ENCODE measurements at regions not wholly inside any gene's neighbourhood (a gene's known extent, or its start where the extent isn't known, plus 50 kb on each side); places are given as distances from the start of the nearest gene placed in this dataset.

DNA sequence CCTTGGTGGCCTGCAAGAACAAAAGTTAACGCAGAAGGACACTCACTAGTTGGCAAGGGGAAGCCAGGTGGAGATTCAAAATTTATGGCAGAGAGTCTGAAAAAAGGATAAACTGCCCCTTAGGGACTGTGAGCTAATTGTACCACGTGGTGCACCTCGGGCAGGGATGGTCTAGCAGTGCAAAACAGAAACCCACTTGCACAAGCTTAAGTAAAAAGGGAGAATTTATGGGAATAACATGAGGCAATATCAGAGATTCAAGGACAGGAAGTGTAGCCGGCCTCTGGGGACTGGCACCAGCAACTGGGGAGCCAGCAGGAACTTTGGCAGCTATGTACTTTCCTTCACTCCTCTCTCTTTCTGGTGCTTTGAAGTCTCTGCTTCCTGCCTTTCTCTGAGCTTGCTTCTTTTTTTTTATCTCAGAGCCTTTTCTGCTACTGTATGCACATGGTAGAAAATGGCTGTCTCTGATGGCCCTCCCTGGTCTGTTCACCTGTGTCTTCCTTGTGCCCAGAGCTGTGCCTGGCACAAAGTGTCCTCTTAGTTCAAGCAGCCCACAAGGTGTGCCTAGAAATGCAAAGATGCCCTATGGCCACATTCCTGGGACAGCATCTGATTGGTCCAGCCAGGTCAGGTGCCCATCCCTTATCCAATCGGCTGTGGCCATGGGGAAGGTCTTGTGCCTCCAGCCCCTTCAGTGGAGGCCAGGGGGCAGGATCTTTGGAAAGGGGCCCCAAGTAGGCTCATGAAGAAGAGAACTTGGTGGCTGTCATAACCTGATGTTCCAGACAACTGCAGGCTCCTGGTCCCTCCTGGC, 114.8 kb upstream of the ATP6AP2 start:
- TF ChIP-seq, protein P1, sequence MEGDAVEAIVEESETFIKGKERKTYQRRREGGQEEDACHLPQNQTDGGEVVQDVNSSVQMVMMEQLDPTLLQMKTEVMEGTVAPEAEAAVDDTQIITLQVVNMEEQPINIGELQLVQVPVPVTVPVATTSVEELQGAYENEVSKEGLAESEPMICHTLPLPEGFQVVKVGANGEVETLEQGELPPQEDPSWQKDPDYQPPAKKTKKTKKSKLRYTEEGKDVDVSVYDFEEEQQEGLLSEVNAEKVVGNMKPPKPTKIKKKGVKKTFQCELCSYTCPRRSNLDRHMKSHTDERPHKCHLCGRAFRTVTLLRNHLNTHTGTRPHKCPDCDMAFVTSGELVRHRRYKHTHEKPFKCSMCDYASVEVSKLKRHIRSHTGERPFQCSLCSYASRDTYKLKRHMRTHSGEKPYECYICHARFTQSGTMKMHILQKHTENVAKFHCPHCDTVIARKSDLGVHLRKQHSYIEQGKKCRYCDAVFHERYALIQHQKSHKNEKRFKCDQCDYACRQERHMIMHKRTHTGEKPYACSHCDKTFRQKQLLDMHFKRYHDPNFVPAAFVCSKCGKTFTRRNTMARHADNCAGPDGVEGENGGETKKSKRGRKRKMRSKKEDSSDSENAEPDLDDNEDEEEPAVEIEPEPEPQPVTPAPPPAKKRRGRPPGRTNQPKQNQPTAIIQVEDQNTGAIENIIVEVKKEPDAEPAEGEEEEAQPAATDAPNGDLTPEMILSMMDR (IDR thresholded peaks at IDR 0.05; ENCODE audit: extremely low read depth in 1 of 2, insufficient read depth in 1 of 2, low read depth in 1 of 2, low read length in 2 of 2) = no peak
- no peak for TF ChIP-seq MYC (IDR thresholded peaks at IDR 0.05; ENCODE audit: low read depth, low read length)
- TF ChIP-seq POLR2A (IDR thresholded peaks at IDR 0.05; ENCODE audit: low read depth, low read length) = no peak
- no peak for TF ChIP-seq EZH2 (IDR thresholded peaks at IDR 0.05; ENCODE audit: borderline replicate concordance, low read depth, low read length, severe bottlenecking)
- no peak for TF ChIP-seq POLR2AphosphoS5 (IDR thresholded peaks at IDR 0.05; ENCODE audit: insufficient read depth, low read depth, low read length)
- TF ChIP-seq, protein P2, sequence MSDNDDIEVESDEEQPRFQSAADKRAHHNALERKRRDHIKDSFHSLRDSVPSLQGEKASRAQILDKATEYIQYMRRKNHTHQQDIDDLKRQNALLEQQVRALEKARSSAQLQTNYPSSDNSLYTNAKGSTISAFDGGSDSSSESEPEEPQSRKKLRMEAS (IDR thresholded peaks at IDR 0.05; ENCODE audit: insufficient read depth, insufficient read length) = no peak
- no peak for TF ChIP-seq FOS (IDR thresholded peaks at IDR 0.05; ENCODE audit: borderline replicate concordance, insufficient read depth, low read length)
- TF ChIP-seq GATA2 (IDR thresholded peaks at IDR 0.05; ENCODE audit: insufficient read depth, insufficient read length, low read depth, low read length) = no peak
- no peak for TF ChIP-seq JUN (IDR thresholded peaks at IDR 0.05; ENCODE audit: borderline replicate concordance, insufficient read depth, insufficient read length, low read depth)

Measured in endothelial cell of umbilical vein (primary cell).